ENCODE measurements at regions not wholly inside any gene's neighbourhood (a gene's known extent, or its start where the extent isn't known, plus 50 kb on each side); places are given as distances from the start of the nearest gene placed in this dataset.

DNA sequence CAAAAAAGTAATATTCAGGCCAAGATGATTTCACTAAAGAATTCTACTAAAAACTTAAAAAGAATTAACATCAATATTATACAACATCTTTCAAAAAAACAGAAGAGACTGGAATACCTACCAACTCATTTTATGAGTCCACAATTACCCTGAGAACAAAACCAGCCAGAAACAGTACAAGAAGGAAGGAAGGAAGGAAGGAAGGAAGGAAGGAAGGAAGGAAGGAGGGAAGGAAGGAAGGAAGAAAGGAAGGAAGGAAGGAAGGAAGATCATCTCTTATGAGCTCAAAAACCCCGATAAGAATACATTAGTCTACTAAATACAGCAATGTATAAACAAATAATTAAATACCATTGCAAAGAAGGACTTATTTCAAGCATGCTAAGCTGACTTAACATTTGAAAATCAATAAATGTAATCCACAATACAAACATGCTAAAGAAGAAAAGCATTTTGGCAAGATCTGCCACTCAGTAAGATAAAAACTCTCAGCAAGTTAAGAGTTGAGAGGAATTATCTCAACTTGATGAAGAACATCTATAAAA is 149.9 kb upstream of the RGS18 start:
- TF ChIP-seq SUZ12 (IDR thresholded peaks at IDR 0.05; ENCODE audit: extremely low read depth, insufficient read depth, insufficient read length) = no peak
- TF ChIP-seq YY1 (IDR thresholded peaks at IDR 0.05; ENCODE audit: insufficient read depth, insufficient read length) = no peak
- no peak for TF ChIP-seq ZNF274 (IDR thresholded peaks at IDR 0.05; ENCODE audit: low read depth, low read length)

Data from NT2/D1 (cell line).